Panc1 (cell line): ENCODE measurements at regions not wholly inside any gene's neighbourhood (a gene's known extent, or its start where the extent isn't known, plus 50 kb on each side); places are given as distances from the start of the nearest gene placed in this dataset.
"Not testable (repeated sequence)": the region's sequence is repeated elsewhere in the genome, so short reads cannot be mapped to it uniquely, and the experiment has no call there.

Experiments used
- ATAC-seq: fragments of 200-7000 bp; cut with Tn5 transposase; 2 replicates; pipeline ENCODE4 v1.9.1; 2020; ENCODE audit warnings: mild to moderate bottlenecking, moderate library complexity
- BruUV-seq: library from RNA; stranded (reverse); fragments of 400-500 nt; replicated peaks from 2 replicates; lab custom pipeline; 2021; lab: Mats Ljungman, UMichigan
- CTCF ChIA-PET: fragments of 300-600 bp; sonication (Branson Sonifier 250); formaldehyde crosslinking; loops from one replicate; lab custom pipeline; 2022; ENCODE audit warnings: antibody characterized with exemption; lab: Charles Lee
- POLR2A ChIA-PET: fragments of 300-600 bp; sonication (Branson Sonifier 250); formaldehyde crosslinking; loops from one replicate; lab custom pipeline; 2022; ENCODE audit warnings: antibody characterized with exemption; lab: Charles Lee
- DNase-seq: peaks from one replicate; pipeline ENCODE4 v3.0.0-alpha.2; 2010; ENCODE audit warnings: low read depth, low spot score
- H3K27ac ChIP-seq: 2 replicates; pipeline ENCODE4 v1.5.1; 2011; ENCODE audit warnings: mild to moderate bottlenecking, low read length, inconsistent platforms
- H3K27me3 ChIP-seq: fragments of 200-500 bp; sonication (Bioruptor generic); 2 replicates; pipeline ENCODE4 v1.6.0; 2014; ENCODE audit warnings: low read length, inconsistent platforms; ENCODE audit not compliant: control insufficient read depth, insufficient read depth
- H3K36me3 ChIP-seq: fragments of 200-500 bp; sonication (Bioruptor generic); 2 replicates; pipeline ENCODE4 v1.5.1; 2014; ENCODE audit warnings: inconsistent platforms, mild to moderate bottlenecking, low read length, moderate library complexity; ENCODE audit not compliant: control insufficient read depth, insufficient read depth
- H3K4me1 ChIP-seq: 2 replicates; pipeline ENCODE4 v1.5.1; 2011; ENCODE audit warnings: inconsistent platforms, mild to moderate bottlenecking, low read length, moderate library complexity; ENCODE audit not compliant: control insufficient read depth, insufficient read depth
- H3K4me3 ChIP-seq, 2 experiments: 2 replicates each; pipeline ENCODE4 v1.5.1; 2011 to 2012; ENCODE audit warnings: low read depth in 2 of 2, low read length in 2 of 2, mild to moderate bottlenecking in 2 of 2, inconsistent platforms in 1 of 2, moderate library complexity in 1 of 2
- H3K9me3 ChIP-seq: fragments of 200-500 bp; sonication (Bioruptor generic); 2 replicates; pipeline ENCODE4 v1.5.1; 2014; ENCODE audit warnings: low read depth, mild to moderate bottlenecking, inconsistent platforms, low read length, moderate library complexity; ENCODE audit not compliant: control insufficient read depth, insufficient read depth
- POLR2AphosphoS5 ChIP-seq: IDR thresholded peaks from 2 replicates; pipeline ENCODE4 v1.6.1; 2012; ENCODE audit warnings: mild to moderate bottlenecking, low read depth, low read length, moderate library complexity
- REST ChIP-seq, 2 experiments: IDR thresholded peaks; 2 replicates each; pipeline ENCODE4 v1.6.1; 2011 to 2012; ENCODE audit warnings: low read depth in 2 of 2, control low read depth in 1 of 2, low read length in 1 of 2, mild to moderate bottlenecking in 1 of 2, moderate library complexity in 1 of 2; ENCODE audit not compliant: insufficient read depth in 1 of 2
- SIN3A ChIP-seq: IDR thresholded peaks from 2 replicates; pipeline ENCODE4 v1.6.1; 2012; ENCODE audit warnings: low read depth, mild to moderate bottlenecking, low read length, moderate library complexity, borderline replicate concordance; ENCODE audit not compliant: insufficient read depth
- TCF7L2 ChIP-seq: IDR thresholded peaks from 2 replicates; pipeline ENCODE4 v1.6.1; 2011; ENCODE audit warnings: mild to moderate bottlenecking, low read depth, low read length, inconsistent platforms
- in situ Hi-C: cut with HindIII; loops from 2 replicates; pipeline ENCODE4 v1.10.0; 2016; ENCODE audit warnings: low sequenced_read_pairs, low pct_unique_long_range_greater_than_20kb
- intact Hi-C: fragments of 100-400 bp; cut with micrococcal nuclease; formaldehyde crosslinking; loops from one replicate; pipeline ENCODE4 v1.10.0; 2022; ENCODE audit not compliant: unreplicated experiment
- TF ChIP-seq, protein P1 (sequence below): fragments of 450-650 bp; IDR thresholded peaks from 2 replicates; pipeline ENCODE4 v1.5.1; 2017; ENCODE audit warnings: mild to moderate bottlenecking

- H3K9me3 ChIP-seq = no peaks in the 10 kb centered on the region
- no peaks in the 10 kb centered on the region for H3K36me3 ChIP-seq
- no peak overlapping the region for H3K27ac ChIP-seq
- no peak overlapping the region for H3K4me3 ChIP-seq
- POLR2A ChIA-PET = no interaction called here
- TF ChIP-seq POLR2AphosphoS5 = no peak
- TF ChIP-seq, protein P1, sequence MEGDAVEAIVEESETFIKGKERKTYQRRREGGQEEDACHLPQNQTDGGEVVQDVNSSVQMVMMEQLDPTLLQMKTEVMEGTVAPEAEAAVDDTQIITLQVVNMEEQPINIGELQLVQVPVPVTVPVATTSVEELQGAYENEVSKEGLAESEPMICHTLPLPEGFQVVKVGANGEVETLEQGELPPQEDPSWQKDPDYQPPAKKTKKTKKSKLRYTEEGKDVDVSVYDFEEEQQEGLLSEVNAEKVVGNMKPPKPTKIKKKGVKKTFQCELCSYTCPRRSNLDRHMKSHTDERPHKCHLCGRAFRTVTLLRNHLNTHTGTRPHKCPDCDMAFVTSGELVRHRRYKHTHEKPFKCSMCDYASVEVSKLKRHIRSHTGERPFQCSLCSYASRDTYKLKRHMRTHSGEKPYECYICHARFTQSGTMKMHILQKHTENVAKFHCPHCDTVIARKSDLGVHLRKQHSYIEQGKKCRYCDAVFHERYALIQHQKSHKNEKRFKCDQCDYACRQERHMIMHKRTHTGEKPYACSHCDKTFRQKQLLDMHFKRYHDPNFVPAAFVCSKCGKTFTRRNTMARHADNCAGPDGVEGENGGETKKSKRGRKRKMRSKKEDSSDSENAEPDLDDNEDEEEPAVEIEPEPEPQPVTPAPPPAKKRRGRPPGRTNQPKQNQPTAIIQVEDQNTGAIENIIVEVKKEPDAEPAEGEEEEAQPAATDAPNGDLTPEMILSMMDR = no peak
- no peak for TF ChIP-seq REST (IDR thresholded peaks at IDR 0.05; ENCODE audit: insufficient read depth in 1 of 2, low read depth in 2 of 2, low read length in 1 of 2)
- no peak for TF ChIP-seq TCF7L2
- TF ChIP-seq SIN3A = no peak
- no peaks in the 10 kb centered on the region for H3K27me3 ChIP-seq
- no peak for DNase-seq
- CTCF ChIA-PET = no interaction called here
- intact Hi-C loops (no loop called here), in situ Hi-C loops (no loop called here)
- no peak for ATAC-seq
- BruUV-seq = no TSS peak
- H3K4me1 ChIP-seq = no peaks in the 10 kb centered on the region
These were observed 518.5 kb downstream of the DCDC2C start for GRCh38 chr2:4221845-4222244.

- BruUV-seq, ATAC-seq, H3K36me3 ChIP-seq, CTCF ChIA-PET, in situ Hi-C loops, H3K9me3 ChIP-seq, H3K4me3 ChIP-seq, POLR2A ChIA-PET, H3K27me3 ChIP-seq, H3K27ac ChIP-seq, intact Hi-C loops, DNase-seq, H3K4me1 ChIP-seq: not testable (repeated sequence)
These were observed 541.0 kb downstream of the DCDC2C start for GRCh38 chr2:4244422-4244821.

- Histone ChIP-seq H3K27ac (no peak overlapping the region), H3K9me3 (no peaks in the 10 kb centered on the region), H3K4me1 (no peaks in the 10 kb centered on the region), H3K36me3 (no peaks in the 10 kb centered on the region), H3K27me3 (no peaks in the 10 kb centered on the region), H3K4me3 (no peak overlapping the region)
- TF ChIP-seq REST (IDR thresholded peaks at IDR 0.05; ENCODE audit: insufficient read depth in 1 of 2, low read depth in 2 of 2, low read length in 1 of 2) (no peak), TCF7L2 (no peak), SIN3A (no peak), POLR2AphosphoS5 (no peak)
- TF ChIP-seq, protein P1 = no peak
- in situ Hi-C loops = no loop called here
- CTCF ChIA-PET = no interaction called here
- POLR2A ChIA-PET = no interaction called here
- ATAC-seq (no peak), DNase-seq (no peak)
- no TSS peak for BruUV-seq
- intact Hi-C loops = no loop called here
These were observed 543.2 kb downstream of the DCDC2C start for GRCh38 chr2:4246364-4247131.
